HL-60 (cell line): ENCODE measurements at regions not wholly inside any gene's neighbourhood (a gene's known extent, or its start where the extent isn't known, plus 50 kb on each side); places are given as distances from the start of the nearest gene placed in this dataset.

ENCODE experiments used
- DNase-seq, 2 experiments: peaks; one replicate each; pipeline ENCODE4 v3.0.0-alpha.2; 2010 to 2020; ENCODE audit warnings: low read depth in 1 of 2, low spot score in 1 of 2
- H3K27ac ChIP-seq: fragments of 250-450 bp; sonication (Bioruptor Pico); replicated peaks from 2 replicates; pipeline ENCODE4 v1.5.1; 2020; ENCODE audit warnings: mild to moderate bottlenecking, moderate library complexity
- H3K27me3 ChIP-seq: fragments of 250-450 bp; sonication (Bioruptor Pico); 2 replicates; pipeline ENCODE4 v1.5.1; 2021; ENCODE audit warnings: mild to moderate bottlenecking, moderate library complexity; ENCODE audit not compliant: insufficient read depth, poor library complexity, severe bottlenecking
- H3K4me3 ChIP-seq: replicated peaks from 2 replicates; pipeline ENCODE4 v1.5.1; 2011; ENCODE audit warnings: mild to moderate bottlenecking, control low read depth, low read length; ENCODE audit not compliant: insufficient read depth
- GABPA ChIP-seq: IDR thresholded peaks from 2 replicates; pipeline ENCODE4 v1.6.1; 2012; ENCODE audit warnings: low read depth
- POLR2AphosphoS5 ChIP-seq: IDR thresholded peaks from 2 replicates; pipeline ENCODE4 v1.6.1; 2012; ENCODE audit warnings: low read depth
- SPI1 ChIP-seq: IDR thresholded peaks from 2 replicates; pipeline ENCODE4 v1.6.1; 2012; ENCODE audit warnings: low read depth, mild to moderate bottlenecking, borderline replicate concordance
- TF ChIP-seq, protein P1 (sequence below): IDR thresholded peaks from one replicate; pipeline ENCODE4 v1.5.1; 2011; ENCODE audit warnings: low read length, control low read depth, inconsistent platforms; ENCODE audit not compliant: insufficient read depth
- TF ChIP-seq, protein P2 (sequence below): IDR thresholded peaks from 2 replicates; pipeline ENCODE4 v1.6.1; 2012; ENCODE audit warnings: low read depth; ENCODE audit not compliant: insufficient replicate concordance

DNA sequence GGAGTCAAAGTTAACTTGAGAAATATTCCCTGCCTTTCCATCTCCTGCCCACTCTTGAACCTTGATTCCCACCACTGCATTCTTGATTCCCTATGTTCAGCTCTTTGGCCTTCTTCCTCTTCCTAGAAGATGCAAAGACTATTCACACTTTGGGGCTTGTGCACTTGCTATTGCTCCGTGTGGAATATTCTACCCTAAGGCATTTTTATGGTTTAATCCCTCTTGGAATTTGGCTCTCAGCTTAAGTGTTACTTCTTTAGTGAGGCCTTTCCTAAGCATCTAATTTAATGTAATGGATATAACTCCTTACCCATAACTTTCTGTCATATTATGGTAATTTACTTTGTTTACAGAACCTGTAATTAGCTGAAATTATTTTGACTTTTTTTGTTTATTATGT lies 318.9 kb upstream of the COL8A1 start:
- no peak overlapping the region for H3K4me3 ChIP-seq
- H3K27ac ChIP-seq, result no peak overlapping the region
- no peaks in the 10 kb centered on the region for H3K27me3 ChIP-seq
- TF ChIP-seq GABPA, result no peak
- DNase-seq, result no peak

- no peaks in the 10 kb centered on the region for H3K27me3 ChIP-seq
- H3K4me3 ChIP-seq, result no peak overlapping the region
- TF ChIP-seq, protein P1, sequence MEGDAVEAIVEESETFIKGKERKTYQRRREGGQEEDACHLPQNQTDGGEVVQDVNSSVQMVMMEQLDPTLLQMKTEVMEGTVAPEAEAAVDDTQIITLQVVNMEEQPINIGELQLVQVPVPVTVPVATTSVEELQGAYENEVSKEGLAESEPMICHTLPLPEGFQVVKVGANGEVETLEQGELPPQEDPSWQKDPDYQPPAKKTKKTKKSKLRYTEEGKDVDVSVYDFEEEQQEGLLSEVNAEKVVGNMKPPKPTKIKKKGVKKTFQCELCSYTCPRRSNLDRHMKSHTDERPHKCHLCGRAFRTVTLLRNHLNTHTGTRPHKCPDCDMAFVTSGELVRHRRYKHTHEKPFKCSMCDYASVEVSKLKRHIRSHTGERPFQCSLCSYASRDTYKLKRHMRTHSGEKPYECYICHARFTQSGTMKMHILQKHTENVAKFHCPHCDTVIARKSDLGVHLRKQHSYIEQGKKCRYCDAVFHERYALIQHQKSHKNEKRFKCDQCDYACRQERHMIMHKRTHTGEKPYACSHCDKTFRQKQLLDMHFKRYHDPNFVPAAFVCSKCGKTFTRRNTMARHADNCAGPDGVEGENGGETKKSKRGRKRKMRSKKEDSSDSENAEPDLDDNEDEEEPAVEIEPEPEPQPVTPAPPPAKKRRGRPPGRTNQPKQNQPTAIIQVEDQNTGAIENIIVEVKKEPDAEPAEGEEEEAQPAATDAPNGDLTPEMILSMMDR, result no peak
- TF ChIP-seq, protein P2, sequence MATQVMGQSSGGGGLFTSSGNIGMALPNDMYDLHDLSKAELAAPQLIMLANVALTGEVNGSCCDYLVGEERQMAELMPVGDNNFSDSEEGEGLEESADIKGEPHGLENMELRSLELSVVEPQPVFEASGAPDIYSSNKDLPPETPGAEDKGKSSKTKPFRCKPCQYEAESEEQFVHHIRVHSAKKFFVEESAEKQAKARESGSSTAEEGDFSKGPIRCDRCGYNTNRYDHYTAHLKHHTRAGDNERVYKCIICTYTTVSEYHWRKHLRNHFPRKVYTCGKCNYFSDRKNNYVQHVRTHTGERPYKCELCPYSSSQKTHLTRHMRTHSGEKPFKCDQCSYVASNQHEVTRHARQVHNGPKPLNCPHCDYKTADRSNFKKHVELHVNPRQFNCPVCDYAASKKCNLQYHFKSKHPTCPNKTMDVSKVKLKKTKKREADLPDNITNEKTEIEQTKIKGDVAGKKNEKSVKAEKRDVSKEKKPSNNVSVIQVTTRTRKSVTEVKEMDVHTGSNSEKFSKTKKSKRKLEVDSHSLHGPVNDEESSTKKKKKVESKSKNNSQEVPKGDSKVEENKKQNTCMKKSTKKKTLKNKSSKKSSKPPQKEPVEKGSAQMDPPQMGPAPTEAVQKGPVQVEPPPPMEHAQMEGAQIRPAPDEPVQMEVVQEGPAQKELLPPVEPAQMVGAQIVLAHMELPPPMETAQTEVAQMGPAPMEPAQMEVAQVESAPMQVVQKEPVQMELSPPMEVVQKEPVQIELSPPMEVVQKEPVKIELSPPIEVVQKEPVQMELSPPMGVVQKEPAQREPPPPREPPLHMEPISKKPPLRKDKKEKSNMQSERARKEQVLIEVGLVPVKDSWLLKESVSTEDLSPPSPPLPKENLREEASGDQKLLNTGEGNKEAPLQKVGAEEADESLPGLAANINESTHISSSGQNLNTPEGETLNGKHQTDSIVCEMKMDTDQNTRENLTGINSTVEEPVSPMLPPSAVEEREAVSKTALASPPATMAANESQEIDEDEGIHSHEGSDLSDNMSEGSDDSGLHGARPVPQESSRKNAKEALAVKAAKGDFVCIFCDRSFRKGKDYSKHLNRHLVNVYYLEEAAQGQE, result no peak
- TF ChIP-seq GABPA, result no peak
- no peak for TF ChIP-seq POLR2AphosphoS5
- TF ChIP-seq SPI1, result no peak
Measured at GRCh38 chr3:99317201-99317600, 321.2 kb upstream of the COL8A1 start.

GRCh38 chr3:99315896-99316295 lies 322.5 kb upstream of the COL8A1 start:
- no peak for DNase-seq
- Histone ChIP-seq H3K4me3 (no peak overlapping the region), H3K27ac (no peak overlapping the region), H3K27me3 (no peaks in the 10 kb centered on the region)
- TF ChIP-seq, protein P1, result no peak
- TF ChIP-seq, protein P2, result no peak
- TF ChIP-seq SPI1 (no peak), GABPA (no peak), POLR2AphosphoS5 (no peak)

More at GRCh38 chr3:99317201-99317600, 321.2 kb upstream of the COL8A1 start:
- DNase-seq, result no peak
- H3K27ac ChIP-seq, result no peak overlapping the region

DNA sequence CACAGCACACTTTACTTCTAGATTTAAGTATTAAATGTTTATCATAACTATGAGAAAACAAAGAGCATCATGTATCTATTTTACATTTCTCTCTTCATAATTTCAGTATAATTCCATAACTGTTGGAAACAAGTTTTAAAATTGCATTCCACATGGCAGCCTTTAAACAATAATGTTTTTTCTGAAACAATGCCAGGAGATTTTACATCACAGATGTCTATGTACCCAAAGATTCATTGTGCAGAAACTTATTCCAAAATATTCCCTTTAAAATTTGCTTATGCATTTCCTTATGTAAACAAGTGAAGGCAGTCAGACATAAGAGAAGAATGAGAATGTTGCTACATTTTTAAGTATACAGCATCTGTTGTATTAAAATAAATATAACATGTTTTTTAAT lies 324.9 kb upstream of the COL8A1 start:
- TF ChIP-seq GABPA (no peak), SPI1 (no peak), POLR2AphosphoS5 (no peak)
- TF ChIP-seq, protein P1, result no peak
- TF ChIP-seq, protein P2, result no peak
- H3K27me3 ChIP-seq, result no peaks in the 10 kb centered on the region
- H3K27ac ChIP-seq, result no peak overlapping the region
- H3K4me3 ChIP-seq, result no peak overlapping the region
- no peak for DNase-seq
